HG02763 (cell line): ENCODE measurements at regions not wholly inside any gene's neighbourhood (a gene's known extent, or its start where the extent isn't known, plus 50 kb on each side); places are given as distances from the start of the nearest gene placed in this dataset.

Experiments
- ATAC-seq: cut with Tn5 transposase; IDR thresholded peaks from one replicate; pipeline ENCODE4 v1.9.1; 2021; ENCODE audit warnings: mild to moderate bottlenecking, moderate library complexity; ENCODE audit not compliant: unreplicated experiment

- no peak for ATAC-seq
Observed at GRCh38 chr20:11076434-11077105, 402.8 kb upstream of the JAG1 start.

GRCh38 chr20:11077226-11077625 lies 403.4 kb upstream of the JAG1 start:
- ATAC-seq, result no peak

- ATAC-seq, result no peak
Observed at GRCh38 chr20:11080010-11080409, 406.2 kb upstream of the JAG1 start.

- ATAC-seq, result no peak
Observed at GRCh38 chr20:11080781-11081377, 407.1 kb upstream of the JAG1 start.

- no peak for ATAC-seq
Observed at GRCh38 chr20:11083841-11084240, 410.0 kb upstream of the JAG1 start.

GRCh38 chr20:11084508-11084907 lies 410.7 kb upstream of the JAG1 start:
- no peak for ATAC-seq

- ATAC-seq, result no peak
Observed at GRCh38 chr20:11086970-11087369, 413.2 kb upstream of the JAG1 start.

- ATAC-seq, result no peak
Observed at GRCh38 chr20:11090751-11091150, 417.0 kb upstream of the JAG1 start.

- ATAC-seq, result no peak
Observed at GRCh38 chr20:11091511-11091910, 417.7 kb upstream of the JAG1 start.

GRCh38 chr20:11092151-11092550 lies 418.4 kb upstream of the JAG1 start:
- no peak for ATAC-seq

GRCh38 chr20:11094196-11094595 lies 420.4 kb upstream of the JAG1 start:
- no peak for ATAC-seq

GRCh38 chr20:11094711-11095110 lies 420.9 kb upstream of the JAG1 start:
- no peak for ATAC-seq

- ATAC-seq, result no peak
Observed at GRCh38 chr20:11098888-11099287, 425.1 kb upstream of the JAG1 start.

- ATAC-seq, result no peak
Observed at GRCh38 chr20:11101243-11101642, 427.4 kb upstream of the JAG1 start.

- no peak for ATAC-seq
Observed at GRCh38 chr20:11101696-11102095, 427.9 kb upstream of the JAG1 start.

- no peak for ATAC-seq
Observed at GRCh38 chr20:11103866-11104265, 430.1 kb upstream of the JAG1 start.

- ATAC-seq, result no peak
Observed at GRCh38 chr20:11108102-11108810, 434.5 kb upstream of the JAG1 start.

GRCh38 chr20:11110535-11110934 lies 436.7 kb upstream of the JAG1 start:
- no peak for ATAC-seq

- ATAC-seq, result no peak
Observed at GRCh38 chr20:11111191-11111590, 437.4 kb upstream of the JAG1 start.

- no peak for ATAC-seq
Observed at GRCh38 chr20:11112832-11113231, 439.0 kb upstream of the JAG1 start.

- ATAC-seq, result no peak
Observed at GRCh38 chr20:11114382-11114781, 440.6 kb upstream of the JAG1 start.

- ATAC-seq, result no peak
Observed at GRCh38 chr20:11117808-11118528, 444.2 kb upstream of the JAG1 start.
